OCI-LY7 (cell line): ENCODE measurements at regions not wholly inside any gene's neighbourhood (a gene's known extent, or its start where the extent isn't known, plus 50 kb on each side); places are given as distances from the start of the nearest gene placed in this dataset.

Source experiments
- BruUV-seq: library from RNA; stranded (reverse); fragments of 400-500 nt; replicated peaks from 2 replicates; lab custom pipeline; 2021; lab: Mats Ljungman, UMichigan
- CTCF ChIA-PET: fragments of 300-600 bp; sonication (Branson Sonifier 250); formaldehyde crosslinking; loops from one replicate; lab custom pipeline; 2022; ENCODE audit warnings: antibody characterized with exemption; ENCODE audit not compliant: unreplicated experiment; lab: Charles Lee
- POLR2A ChIA-PET: fragments of 300-600 bp; sonication (Branson Sonifier 250); formaldehyde crosslinking; loops from one replicate; lab custom pipeline; 2022; ENCODE audit warnings: antibody characterized with exemption; lab: Charles Lee
- DNase-seq: peaks from one replicate; pipeline ENCODE4 v3.0.0-alpha.2; 2015; ENCODE audit warnings: low spot score
- H2AFZ ChIP-seq: fragments of 200-600 bp; sonication (generic), shearing (Covaris generic); 2 replicates; pipeline ENCODE4 v1.6.1; 2014; ENCODE audit warnings: mild to moderate bottlenecking, antibody characterized with exemption, low read length, moderate library complexity
- H3K27ac ChIP-seq: fragments of 200-600 bp; sonication (generic); 2 replicates; pipeline ENCODE4 v1.5.1; 2014; ENCODE audit warnings: mixed run types, low read depth, mild to moderate bottlenecking, moderate library complexity, low read length, inconsistent platforms; ENCODE audit not compliant: poor library complexity, severe bottlenecking
- H3K36me3 ChIP-seq: fragments of 200-600 bp; sonication (generic); 2 replicates; pipeline ENCODE4 v1.6.1; 2014; ENCODE audit warnings: mild to moderate bottlenecking, antibody characterized with exemption, low read length, moderate library complexity, mixed read lengths; ENCODE audit not compliant: insufficient read depth
- H3K4me1 ChIP-seq: fragments of 200-600 bp; sonication (generic); 2 replicates; pipeline ENCODE4 v1.5.1; 2014; ENCODE audit warnings: mild to moderate bottlenecking, low read length; ENCODE audit not compliant: insufficient read depth, poor library complexity, severe bottlenecking
- H3K4me2 ChIP-seq: fragments of 200-600 bp; sonication (generic); 2 replicates; pipeline ENCODE4 v1.6.1; 2014; ENCODE audit warnings: mild to moderate bottlenecking, low read length
- H3K4me3 ChIP-seq: fragments of 200-600 bp; sonication (generic); 2 replicates; pipeline ENCODE4 v1.5.1; 2014; ENCODE audit warnings: mild to moderate bottlenecking, low read depth, low read length; ENCODE audit not compliant: poor library complexity, severe bottlenecking
- H3K79me2 ChIP-seq: fragments of 200-600 bp; sonication (generic); 2 replicates; pipeline ENCODE4 v1.6.1; 2016; ENCODE audit warnings: low read depth, mild to moderate bottlenecking, low read length, moderate library complexity, mixed read lengths; ENCODE audit not compliant: insufficient read depth
- H3K9me2 ChIP-seq: fragments of 200-600 bp; sonication (generic); 2 replicates; pipeline ENCODE4 v1.6.1; 2016; ENCODE audit warnings: mild to moderate bottlenecking, low read length, mixed read lengths; ENCODE audit not compliant: insufficient read depth
- H3K9me3 ChIP-seq: fragments of 200-600 bp; sonication (generic); 2 replicates; pipeline ENCODE4 v1.6.1; 2014; ENCODE audit warnings: mild to moderate bottlenecking, mixed run types, low read length, mixed read lengths
- H4K20me1 ChIP-seq: fragments of 200-600 bp; sonication (generic); 2 replicates; pipeline ENCODE4 v1.6.1; 2014; ENCODE audit warnings: mild to moderate bottlenecking, antibody characterized with exemption, low read length, moderate library complexity, mixed read lengths; ENCODE audit not compliant: insufficient read depth
- CTCF ChIP-seq: fragments of 200-600 bp; sonication (generic); conservative IDR thresholded peaks from 2 replicates; pipeline ENCODE4 v1.5.1; 2014; ENCODE audit warnings: mild to moderate bottlenecking, antibody characterized with exemption, low read length, moderate library complexity, mixed read lengths
- EZH2phosphoT487 ChIP-seq: fragments of 200-600 bp; sonication (generic); IDR thresholded peaks from 2 replicates; pipeline ENCODE4 v1.6.1; 2018; ENCODE audit warnings: low read depth, borderline replicate concordance, mild to moderate bottlenecking, mixed run types, antibody characterized with exemption, low read length, moderate library complexity, mixed read lengths
- intact Hi-C: fragments of 100-400 bp; cut with micrococcal nuclease; formaldehyde crosslinking; loops from one replicate; pipeline ENCODE4 v1.10.0; 2022; ENCODE audit not compliant: unreplicated experiment

GRCh38 chr2:152820048-152820447 lies 101.6 kb downstream of the ARL6IP6 start:
- TF ChIP-seq EZH2phosphoT487 (no peak), CTCF (no peak)
- no peak overlapping the region for H2AFZ ChIP-seq
- POLR2A ChIA-PET, result interaction anchor here (0.6 kb wide), 1 partner anchor 41 kb away, joined by 3 read pairs; no protein-coding TSS in a partner anchor
- no peak for DNase-seq
- H3K79me2 ChIP-seq, result no peaks in the 10 kb centered on the region
- BruUV-seq, result no TSS peak
- no peak overlapping the region for H3K4me3 ChIP-seq
- no peaks in the 10 kb centered on the region for H3K36me3 ChIP-seq
- no peak overlapping the region for H3K4me2 ChIP-seq
- H3K9me2 ChIP-seq, result no peaks in the 10 kb centered on the region
- H3K4me1 ChIP-seq, result peaks cover 12% of the 10 kb centered on the region
- CTCF ChIA-PET, result interaction anchor here (1.0 kb wide), 1 partner anchor 78 kb away, joined by 3 read pairs; no protein-coding TSS in a partner anchor
- no peak overlapping the region for H3K27ac ChIP-seq
- H3K9me3 ChIP-seq, result peaks cover 7% of the 10 kb centered on the region; the same call in 1 of the 2 replicates
- H4K20me1 ChIP-seq, result no peaks in the 10 kb centered on the region
- intact Hi-C loops, result no loop called here

DNA sequence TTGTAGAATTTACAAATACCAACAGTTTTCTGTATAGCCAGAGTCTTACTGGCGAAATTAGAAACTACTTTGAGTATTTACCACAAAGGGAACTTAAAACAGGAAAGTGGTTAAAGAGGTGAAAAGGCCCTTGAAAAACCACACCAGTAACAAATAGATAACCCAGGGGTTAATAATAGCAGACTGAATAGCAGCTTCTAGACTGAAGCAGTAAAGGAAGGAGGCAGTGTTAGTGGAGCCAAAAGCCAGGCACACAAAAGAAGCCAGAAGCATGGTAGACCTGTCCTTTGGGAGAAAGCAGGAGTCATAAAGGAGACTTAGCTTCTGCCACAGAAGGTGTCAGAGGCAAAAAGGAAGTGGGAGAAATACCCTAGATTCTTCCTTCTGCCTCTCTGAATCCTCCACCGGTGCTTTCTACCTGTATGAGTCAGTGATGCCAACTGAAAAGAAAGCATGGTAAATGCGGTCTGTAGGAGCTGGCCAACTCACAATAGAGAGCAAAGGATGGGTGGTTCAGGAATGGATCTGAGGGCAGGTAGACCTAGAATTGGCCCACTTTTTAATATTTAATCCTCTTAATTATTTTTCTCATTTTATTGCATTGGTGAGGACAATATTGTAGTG lies 97.3 kb downstream of the ARL6IP6 start:
- intact Hi-C loops, result no loop called here
- no peak for TF ChIP-seq EZH2phosphoT487
- no peak for TF ChIP-seq CTCF
- no peaks in the 10 kb centered on the region for H3K79me2 ChIP-seq
- H3K9me3 ChIP-seq, result no peaks in the 10 kb centered on the region
- H4K20me1 ChIP-seq, result no peaks in the 10 kb centered on the region
- H3K27ac ChIP-seq, result no peak overlapping the region
- DNase-seq, result no peak
- no peak overlapping the region for H2AFZ ChIP-seq
- no peaks in the 10 kb centered on the region for H3K36me3 ChIP-seq
- POLR2A ChIA-PET, result interaction anchor here (1.1 kb wide), 1 partner anchor 8 kb away, joined by 4 read pairs; no protein-coding TSS in a partner anchor
- CTCF ChIA-PET, result no interaction called here
- no peaks in the 10 kb centered on the region for H3K9me2 ChIP-seq
- BruUV-seq, result no TSS peak
- H3K4me1 ChIP-seq, result peaks cover 6% of the 10 kb centered on the region
- H3K4me2 ChIP-seq, result no peak overlapping the region
- H3K4me3 ChIP-seq, result no peak overlapping the region

DNA sequence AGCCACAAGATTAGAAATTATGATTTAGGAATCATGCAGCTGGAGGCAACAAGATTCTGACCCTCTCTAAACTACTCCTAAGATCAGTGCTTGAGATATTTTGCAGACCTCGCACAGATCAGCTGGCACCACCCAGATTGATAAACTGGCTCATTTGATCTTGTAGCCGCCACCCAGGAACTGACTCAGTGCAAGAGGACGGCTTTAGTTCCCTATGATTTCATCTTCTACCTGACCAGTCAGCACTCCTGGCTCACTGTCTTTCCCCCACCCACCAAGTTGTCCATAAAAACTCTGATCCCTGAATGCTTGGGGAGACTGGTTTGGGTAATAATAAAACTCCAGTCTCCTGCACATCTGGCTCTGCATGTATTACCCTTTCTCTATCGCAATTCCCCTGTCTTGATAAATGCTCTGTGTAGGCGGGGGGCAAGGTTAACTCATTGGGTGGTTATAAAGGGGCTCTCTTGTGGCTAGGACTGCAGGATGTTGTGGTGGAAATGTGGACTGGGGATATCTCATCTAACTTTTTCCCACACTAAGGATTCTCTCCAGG lies 96.1 kb downstream of the ARL6IP6 start:
- H4K20me1 ChIP-seq, result no peaks in the 10 kb centered on the region
- H2AFZ ChIP-seq, result no peak overlapping the region
- no peak for TF ChIP-seq CTCF
- no peak for TF ChIP-seq EZH2phosphoT487
- no peaks in the 10 kb centered on the region for H3K36me3 ChIP-seq
- no peaks in the 10 kb centered on the region for H3K9me3 ChIP-seq
- BruUV-seq, result no TSS peak
- no peaks in the 10 kb centered on the region for H3K9me2 ChIP-seq
- no peak overlapping the region for H3K27ac ChIP-seq
- H3K4me3 ChIP-seq, result no peak overlapping the region
- no peak for DNase-seq
- intact Hi-C loops, result no loop called here
- H3K4me2 ChIP-seq, result no peak overlapping the region
- H3K4me1 ChIP-seq, result no peaks in the 10 kb centered on the region
- POLR2A ChIA-PET, result interaction anchor here (1.1 kb wide), 1 partner anchor 10 kb away, joined by 4 read pairs; no protein-coding TSS in a partner anchor
- CTCF ChIA-PET, result no interaction called here
- no peaks in the 10 kb centered on the region for H3K79me2 ChIP-seq
